Hepatocyte (in vitro differentiated cells): ENCODE measurements at regions not wholly inside any gene's neighbourhood (a gene's known extent, or its start where the extent isn't known, plus 50 kb on each side); places are given as distances from the start of the nearest gene placed in this dataset.

Source experiments
- DNase-seq: peaks from one replicate; pipeline ENCODE4 v3.0.0-alpha.2; 2016; ENCODE audit warnings: low spot score
- H2AFZ ChIP-seq: fragments of 200-600 bp; sonication (generic); 2 replicates; pipeline ENCODE4 v1.6.0; 2016; ENCODE audit warnings: antibody characterized with exemption, mild to moderate bottlenecking
- H3K27ac ChIP-seq: fragments of 200-600 bp; sonication (generic); 2 replicates; pipeline ENCODE4 v1.5.1; 2016; ENCODE audit warnings: mild to moderate bottlenecking
- H3K27me3 ChIP-seq: fragments of 200-600 bp; sonication (generic); 2 replicates; pipeline ENCODE4 v1.6.1; 2016
- H3K36me3 ChIP-seq: fragments of 200-600 bp; sonication (generic); replicated peaks from 2 replicates; pipeline ENCODE4 v1.5.1; 2016; ENCODE audit warnings: low read depth; ENCODE audit not compliant: insufficient read depth
- H3K4me1 ChIP-seq: fragments of 200-600 bp; sonication (generic); 2 replicates; pipeline ENCODE4 v1.5.1; 2016; ENCODE audit warnings: mild to moderate bottlenecking, moderate library complexity; ENCODE audit not compliant: insufficient read depth
- H3K4me2 ChIP-seq: fragments of 200-600 bp; sonication (generic); 2 replicates; pipeline ENCODE4 v1.6.0; 2016
- H3K4me3 ChIP-seq: fragments of 200-600 bp; sonication (generic); 2 replicates; pipeline ENCODE4 v1.5.1; 2016; ENCODE audit warnings: mild to moderate bottlenecking
- H3K79me2 ChIP-seq: fragments of 200-600 bp; sonication (generic); 2 replicates; pipeline ENCODE4 v1.6.0; 2017; ENCODE audit warnings: mild to moderate bottlenecking
- H3K9me2 ChIP-seq: fragments of 200-600 bp; sonication (generic); replicated peaks from 2 replicates; pipeline ENCODE4 v1.6.0; 2017; ENCODE audit warnings: mild to moderate bottlenecking; ENCODE audit not compliant: insufficient read depth
- H3K9me3 ChIP-seq: fragments of 200-600 bp; sonication (generic); 2 replicates; pipeline ENCODE4 v1.5.1; 2016; ENCODE audit warnings: low read depth, mild to moderate bottlenecking
- H4K20me1 ChIP-seq: fragments of 200-600 bp; sonication (generic); 2 replicates; pipeline ENCODE4 v1.6.0; 2016; ENCODE audit warnings: mild to moderate bottlenecking; ENCODE audit not compliant: insufficient read depth, poor library complexity, severe bottlenecking
- CTCF ChIP-seq: fragments of 200-600 bp; sonication (generic); IDR thresholded peaks from 2 replicates; pipeline ENCODE4 v1.5.1; 2016; ENCODE audit warnings: antibody characterized with exemption, mild to moderate bottlenecking; ENCODE audit not compliant: poor library complexity
- EZH2 ChIP-seq: fragments of 200-600 bp; sonication (generic); IDR thresholded peaks from 2 replicates; pipeline ENCODE4 v1.6.1; 2016; ENCODE audit warnings: antibody characterized with exemption, mild to moderate bottlenecking, borderline replicate concordance
- EZH2phosphoT487 ChIP-seq: fragments of 200-600 bp; sonication (generic); IDR thresholded peaks from one replicate; pipeline ENCODE4 v1.6.1; 2018; ENCODE audit warnings: antibody characterized with exemption, mild to moderate bottlenecking, low read depth, moderate library complexity; ENCODE audit not compliant: unreplicated experiment, severe bottlenecking
- WGBS: methylation state at CpG from one replicate; pipeline ENCODE4 v1.1.6; 2016; ENCODE audit warnings: low lambda C conversion rate; ENCODE audit errors: missing lambda C conversion rate; 5-methylcytosine and 5-hydroxymethylcytosine counted together

- Histone ChIP-seq H3K36me3 (no peaks in the 10 kb centered on the region), H3K9me3 (no peaks in the 10 kb centered on the region), H3K27ac (no peak overlapping the region), H3K4me1 (no peaks in the 10 kb centered on the region), H2AFZ (no peak overlapping the region), H3K79me2 (no peaks in the 10 kb centered on the region), H3K9me2 (no peaks in the 10 kb centered on the region), H3K4me2 (no peak overlapping the region), H4K20me1 (no peaks in the 10 kb centered on the region), H3K4me3 (no peak overlapping the region), H3K27me3 (no peaks in the 10 kb centered on the region)
- 94% methylated on average over 8 of the region's 8 CpGs for WGBS
- TF ChIP-seq EZH2phosphoT487 = no peak
- no peak for TF ChIP-seq EZH2
- no peak for TF ChIP-seq CTCF
- DNase-seq = no peak
Measured at GRCh38 chr12:80040075-80040738, 59.1 kb upstream of the OTOGL start.

- Histone ChIP-seq H3K79me2 (no peaks in the 10 kb centered on the region), H4K20me1 (no peaks in the 10 kb centered on the region), H3K4me3 (no peak overlapping the region), H3K4me2 (no peak overlapping the region), H2AFZ (no peak overlapping the region), H3K27ac (no peak overlapping the region), H3K9me3 (no peaks in the 10 kb centered on the region), H3K36me3 (no peaks in the 10 kb centered on the region), H3K27me3 (no peaks in the 10 kb centered on the region), H3K4me1 (no peaks in the 10 kb centered on the region), H3K9me2 (no peaks in the 10 kb centered on the region)
- DNase-seq = no peak
- 81% methylated on average over 4 of the region's 4 CpGs for WGBS
- TF ChIP-seq CTCF = no peak
- no peak for TF ChIP-seq EZH2
- TF ChIP-seq EZH2phosphoT487 = no peak
Measured at GRCh38 chr12:80038062-80038560, 61.2 kb upstream of the OTOGL start.

GRCh38 chr12:80033448-80033847 lies 65.9 kb upstream of the OTOGL start:
- Histone ChIP-seq H3K4me1 (no peaks in the 10 kb centered on the region), H3K27me3 (no peaks in the 10 kb centered on the region), H3K4me2 (no peak overlapping the region), H3K9me2 (no peaks in the 10 kb centered on the region), H3K36me3 (no peaks in the 10 kb centered on the region), H3K4me3 (no peak overlapping the region), H3K9me3 (no peaks in the 10 kb centered on the region), H2AFZ (no peak overlapping the region), H4K20me1 (no peaks in the 10 kb centered on the region), H3K27ac (no peak overlapping the region), H3K79me2 (no peaks in the 10 kb centered on the region)
- no peak for DNase-seq
- no peak for TF ChIP-seq CTCF
- 74% methylated on average over 2 of the region's 2 CpGs for WGBS
